ENCODE measurements at regions not wholly inside any gene's neighbourhood (a gene's known extent, or its start where the extent isn't known, plus 50 kb on each side); places are given as distances from the start of the nearest gene placed in this dataset.

DNA sequence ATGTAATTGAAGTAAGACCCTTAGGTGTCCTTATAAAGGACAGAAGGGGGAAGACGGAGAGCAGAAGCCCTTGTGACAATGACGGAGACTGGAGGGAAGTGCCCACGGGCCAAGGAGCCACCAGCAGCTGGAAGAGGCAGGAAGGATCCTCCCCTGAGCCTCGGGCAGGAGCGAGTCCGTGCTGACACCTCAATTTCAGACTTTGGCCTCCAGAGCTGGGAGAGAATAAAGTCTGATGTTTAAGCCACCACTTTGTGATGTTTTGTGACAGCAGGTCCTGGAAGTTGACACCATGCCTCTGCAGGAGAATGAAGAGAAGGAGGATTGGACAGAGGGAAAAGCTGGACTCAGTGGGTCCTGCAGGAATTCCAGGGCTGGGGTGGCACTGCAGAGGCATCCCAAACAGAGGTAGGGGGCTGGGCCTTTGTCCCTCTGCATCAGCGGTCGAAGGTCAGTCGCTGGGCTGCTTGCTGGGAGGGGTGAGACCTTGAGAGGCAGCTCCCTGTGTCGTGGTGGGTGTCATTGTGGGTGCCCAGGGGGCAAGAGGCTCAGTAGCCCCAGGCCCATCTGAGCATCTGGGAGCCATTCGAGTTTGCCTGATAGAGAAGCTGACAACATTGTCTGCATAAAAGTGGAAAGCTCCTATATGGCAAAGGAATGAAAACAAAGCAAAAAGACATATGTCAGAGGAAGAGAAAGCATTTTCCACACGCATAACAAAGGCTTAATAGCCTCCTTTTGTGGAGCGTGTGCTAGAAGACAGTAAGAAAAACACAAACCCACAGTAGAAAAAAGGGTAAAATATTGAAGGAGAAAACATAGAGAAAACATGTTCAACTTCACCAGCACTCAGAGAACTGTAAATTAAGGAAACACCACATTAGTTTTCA is 68.8 kb downstream of the RTL6 start:
- no peak for DNase-seq (ENCODE audit: low read depth in 1 of 2, low spot score in 1 of 2)
- H3K9me3 ChIP-seq, result no peaks in the 10 kb centered on the region

DNA sequence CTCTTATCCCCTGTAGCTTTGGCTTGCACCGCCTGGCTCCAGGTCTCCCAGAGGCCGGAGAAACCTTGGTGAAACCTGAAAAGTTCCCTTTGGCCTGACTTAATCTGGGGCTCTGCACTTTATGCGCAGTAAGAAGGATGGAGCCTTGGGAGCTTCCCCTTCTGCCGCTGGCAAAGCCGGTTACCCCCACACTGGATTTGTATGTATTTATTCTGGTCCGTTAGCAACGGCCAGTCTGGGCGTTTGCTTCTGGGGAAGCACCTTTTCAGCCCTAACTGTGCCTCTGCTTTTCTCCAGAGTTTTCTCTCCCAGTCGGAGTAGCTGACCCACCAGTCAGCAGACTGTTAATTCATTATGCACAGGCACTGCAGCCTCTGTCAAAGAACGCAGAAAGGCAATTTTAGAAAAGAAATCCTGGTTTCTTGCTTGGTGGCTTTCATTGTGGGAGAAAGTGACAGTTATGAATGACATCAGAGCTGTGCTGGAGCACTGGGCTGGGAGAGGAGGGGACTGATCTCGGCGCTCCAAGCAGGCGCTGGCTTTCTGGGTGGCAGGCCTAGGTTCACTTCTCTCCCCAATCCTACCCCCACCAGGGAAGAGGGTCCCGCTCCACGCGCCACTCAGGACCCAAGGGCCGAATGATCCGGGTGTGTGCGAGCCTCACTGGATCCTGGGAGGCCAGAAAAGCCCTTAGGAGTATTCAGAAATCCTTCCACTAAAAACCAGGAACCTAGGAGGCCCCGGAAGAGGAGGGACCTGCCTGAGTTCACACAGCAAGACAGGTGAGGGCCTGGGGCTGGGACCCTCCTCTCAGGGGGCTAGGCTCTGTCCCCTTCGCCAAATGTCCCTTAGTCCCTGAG is 70.2 kb downstream of the RTL6 start:
- Histone ChIP-seq H3K4me1 (no peaks in the 10 kb centered on the region), H3K9me3 (no peaks in the 10 kb centered on the region), H3K4me2 (no peak overlapping the region), H3K4me3 (no peak overlapping the region), H3K27ac (no peak overlapping the region)
- ChIA-PET POLR2A (no interaction called here), CTCF (interaction anchor here (0.8 to 0.9 kb wide), 2 partner anchors 151 to 434 kb away, joined by 3 read pairs; no protein-coding TSS in a partner anchor)
- TF ChIP-seq ZSCAN20 (CRISPR knock-in tag; IDR thresholded peaks at IDR 0.05) (no peak), ESRRA (IDR thresholded peaks at IDR 0.05; ENCODE audit: borderline replicate concordance, low read length) (no peak), HOXB5 (CRISPR knock-in tag; IDR thresholded peaks at IDR 0.05) (no peak), TFCP2L1 (CRISPR knock-in tag; IDR thresholded peaks at IDR 0.05) (no peak), EP300 (IDR thresholded peaks at IDR 0.05) (no peak)
- TF ChIP-seq, protein P1, sequence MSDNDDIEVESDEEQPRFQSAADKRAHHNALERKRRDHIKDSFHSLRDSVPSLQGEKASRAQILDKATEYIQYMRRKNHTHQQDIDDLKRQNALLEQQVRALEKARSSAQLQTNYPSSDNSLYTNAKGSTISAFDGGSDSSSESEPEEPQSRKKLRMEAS (IDR thresholded peaks at IDR 0.05), result no peak
- TF ChIP-seq, protein P2, sequence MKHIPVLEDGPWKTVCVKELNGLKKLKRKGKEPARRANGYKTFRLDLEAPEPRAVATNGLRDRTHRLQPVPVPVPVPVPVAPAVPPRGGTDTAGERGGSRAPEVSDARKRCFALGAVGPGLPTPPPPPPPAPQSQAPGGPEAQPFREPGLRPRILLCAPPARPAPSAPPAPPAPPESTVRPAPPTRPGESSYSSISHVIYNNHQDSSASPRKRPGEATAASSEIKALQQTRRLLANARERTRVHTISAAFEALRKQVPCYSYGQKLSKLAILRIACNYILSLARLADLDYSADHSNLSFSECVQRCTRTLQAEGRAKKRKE (CRISPR knock-in tag; IDR thresholded peaks at IDR 0.05; ENCODE audit: low read depth), result no peak
- WGBS (ENCODE audit: missing lambda C conversion rate), result 76% methylated on average over 20 of the region's 21 CpGs
- no peak for ATAC-seq
- no peak for DNase-seq (ENCODE audit: low read depth in 1 of 2, low spot score in 1 of 2)
- no peak for FAIRE-seq

More for the DNA sequence above, 68.8 kb downstream of the RTL6 start:
- Histone ChIP-seq H3K27ac (no peak overlapping the region), H3K4me1 (no peaks in the 10 kb centered on the region), H3K4me2 (no peak overlapping the region), H3K4me3 (no peak overlapping the region)
- POLR2A ChIA-PET, result no interaction called here
- TF ChIP-seq PHF8 (IDR thresholded peaks at IDR 0.05; ENCODE audit: borderline replicate concordance, low read depth), result no peak
- no peak for TF ChIP-seq NR3C1 (IDR thresholded peaks at IDR 0.05)
- TF ChIP-seq FOSB (CRISPR knock-in tag; IDR thresholded peaks at IDR 0.05), result no peak
- TF ChIP-seq, protein P3, sequence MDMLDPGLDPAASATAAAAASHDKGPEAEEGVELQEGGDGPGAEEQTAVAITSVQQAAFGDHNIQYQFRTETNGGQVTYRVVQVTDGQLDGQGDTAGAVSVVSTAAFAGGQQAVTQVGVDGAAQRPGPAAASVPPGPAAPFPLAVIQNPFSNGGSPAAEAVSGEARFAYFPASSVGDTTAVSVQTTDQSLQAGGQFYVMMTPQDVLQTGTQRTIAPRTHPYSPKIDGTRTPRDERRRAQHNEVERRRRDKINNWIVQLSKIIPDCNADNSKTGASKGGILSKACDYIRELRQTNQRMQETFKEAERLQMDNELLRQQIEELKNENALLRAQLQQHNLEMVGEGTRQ (IDR thresholded peaks at IDR 0.05), result no peak
- no peak for TF ChIP-seq RCOR1 (IDR thresholded peaks at IDR 0.05; ENCODE audit: low read depth, low read length)
- TF ChIP-seq, protein P4, sequence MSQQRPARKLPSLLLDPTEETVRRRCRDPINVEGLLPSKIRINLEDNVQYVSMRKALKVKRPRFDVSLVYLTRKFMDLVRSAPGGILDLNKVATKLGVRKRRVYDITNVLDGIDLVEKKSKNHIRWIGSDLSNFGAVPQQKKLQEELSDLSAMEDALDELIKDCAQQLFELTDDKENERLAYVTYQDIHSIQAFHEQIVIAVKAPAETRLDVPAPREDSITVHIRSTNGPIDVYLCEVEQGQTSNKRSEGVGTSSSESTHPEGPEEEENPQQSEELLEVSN (IDR thresholded peaks at IDR 0.05; ENCODE audit: borderline replicate concordance, low read depth), result no peak
- no peak for TF ChIP-seq BHLHE40 (IDR thresholded peaks at IDR 0.05; ENCODE audit: low read depth, low read length)
- TF ChIP-seq TFCP2L1 (CRISPR knock-in tag; IDR thresholded peaks at IDR 0.05), result no peak
- TF ChIP-seq EHMT2 (IDR thresholded peaks at IDR 0.05; ENCODE audit: low read depth), result no peak
- no peak for TF ChIP-seq RFX5 (IDR thresholded peaks at IDR 0.05)
- no peak for TF ChIP-seq HOXB13 (CRISPR knock-in tag; IDR thresholded peaks at IDR 0.05; ENCODE audit: low read depth)
- TF ChIP-seq CHD2 (IDR thresholded peaks at IDR 0.05; ENCODE audit: low read length, partially characterized antibody), result no peak
- no peak for TF ChIP-seq HOXA7 (CRISPR knock-in tag; IDR thresholded peaks at IDR 0.05)
- TF ChIP-seq, protein P5, sequence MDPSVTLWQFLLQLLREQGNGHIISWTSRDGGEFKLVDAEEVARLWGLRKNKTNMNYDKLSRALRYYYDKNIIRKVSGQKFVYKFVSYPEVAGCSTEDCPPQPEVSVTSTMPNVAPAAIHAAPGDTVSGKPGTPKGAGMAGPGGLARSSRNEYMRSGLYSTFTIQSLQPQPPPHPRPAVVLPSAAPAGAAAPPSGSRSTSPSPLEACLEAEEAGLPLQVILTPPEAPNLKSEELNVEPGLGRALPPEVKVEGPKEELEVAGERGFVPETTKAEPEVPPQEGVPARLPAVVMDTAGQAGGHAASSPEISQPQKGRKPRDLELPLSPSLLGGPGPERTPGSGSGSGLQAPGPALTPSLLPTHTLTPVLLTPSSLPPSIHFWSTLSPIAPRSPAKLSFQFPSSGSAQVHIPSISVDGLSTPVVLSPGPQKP (IDR thresholded peaks at IDR 0.05; ENCODE audit: low read depth, low read length), result no peak
- CTCF ChIA-PET, result interaction anchor here (0.7 kb wide), 1 partner anchor 111 kb away, joined by 3 read pairs; no protein-coding TSS in a partner anchor
- WGBS (ENCODE audit: missing lambda C conversion rate), result 63% methylated on average over 9 of the region's 13 CpGs
- no peak for ATAC-seq
- FAIRE-seq, result no peak
